Dermis blood vessel endothelial cell (primary cell): ENCODE measurements at regions not wholly inside any gene's neighbourhood (a gene's known extent, or its start where the extent isn't known, plus 50 kb on each side); places are given as distances from the start of the nearest gene placed in this dataset.

Experiments
- DNase-seq: peaks from one replicate; pipeline ENCODE4 v3.0.0; 2010

DNA sequence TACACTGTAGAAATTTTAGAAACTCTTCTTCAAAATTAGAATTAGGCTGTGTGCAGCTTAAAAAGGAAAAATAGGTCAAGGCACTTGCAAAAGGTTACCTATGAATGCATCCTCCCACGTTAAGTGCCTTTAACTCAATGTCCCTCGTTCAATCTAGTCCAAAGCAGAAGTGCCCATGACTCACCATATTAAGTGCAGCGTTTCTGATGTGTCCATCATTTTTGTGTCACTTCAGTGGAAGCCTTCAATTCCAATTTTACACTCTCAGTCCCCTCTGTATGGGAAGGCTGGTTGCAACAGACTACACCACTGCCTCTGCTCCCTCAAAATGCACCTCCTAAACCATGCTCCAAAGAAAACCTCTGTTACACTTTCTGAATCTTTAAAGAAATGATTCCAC, 53.4 kb downstream of the FOXB1 start:
- DNase-seq, result no peak

GRCh38 chr15:60059186-60059585, 55.1 kb downstream of the FOXB1 start:
- no peak for DNase-seq

DNA sequence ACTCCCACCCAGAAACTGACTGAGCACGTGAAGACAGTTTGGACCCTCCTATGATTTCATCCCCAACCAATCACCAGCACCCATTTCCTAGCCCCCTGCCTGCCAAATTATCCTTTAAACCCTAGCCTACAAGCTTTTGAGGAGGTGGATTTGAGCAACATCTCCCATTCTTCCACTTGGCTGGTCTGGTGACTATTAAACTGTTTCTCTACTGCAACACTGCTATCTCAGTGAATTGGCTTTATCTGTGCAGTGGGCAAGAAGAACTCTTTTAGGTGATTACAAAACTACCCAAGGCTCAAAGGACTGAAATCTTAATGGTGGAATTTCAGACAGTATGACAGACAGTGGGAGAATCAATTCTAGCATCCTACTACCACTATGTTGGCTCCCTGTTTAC, 57.6 kb downstream of the FOXB1 start:
- DNase-seq, result no peak

DNA sequence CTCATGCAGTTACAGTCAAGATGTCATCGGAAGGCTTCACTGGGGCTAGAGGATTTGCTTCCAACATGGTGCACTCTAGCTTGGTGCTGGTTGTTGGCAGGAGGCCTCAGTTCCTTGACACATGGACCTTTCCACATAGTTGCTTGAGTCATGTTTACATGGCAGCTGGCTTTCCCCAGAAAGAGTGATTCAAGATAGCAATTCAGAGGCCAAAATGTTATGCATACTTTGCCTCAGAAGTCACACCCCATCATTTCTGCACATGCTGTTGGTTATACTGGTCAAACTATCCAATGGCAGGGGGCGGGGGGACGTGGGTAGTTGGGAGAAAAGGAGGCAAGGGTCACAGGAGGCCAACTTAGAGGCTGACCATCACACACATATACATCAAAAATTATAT, 58.7 kb downstream of the FOXB1 start:
- no peak for DNase-seq

- no peak for DNase-seq
Observed at GRCh38 chr15:60065951-60066350, 61.8 kb downstream of the FOXB1 start.

DNA sequence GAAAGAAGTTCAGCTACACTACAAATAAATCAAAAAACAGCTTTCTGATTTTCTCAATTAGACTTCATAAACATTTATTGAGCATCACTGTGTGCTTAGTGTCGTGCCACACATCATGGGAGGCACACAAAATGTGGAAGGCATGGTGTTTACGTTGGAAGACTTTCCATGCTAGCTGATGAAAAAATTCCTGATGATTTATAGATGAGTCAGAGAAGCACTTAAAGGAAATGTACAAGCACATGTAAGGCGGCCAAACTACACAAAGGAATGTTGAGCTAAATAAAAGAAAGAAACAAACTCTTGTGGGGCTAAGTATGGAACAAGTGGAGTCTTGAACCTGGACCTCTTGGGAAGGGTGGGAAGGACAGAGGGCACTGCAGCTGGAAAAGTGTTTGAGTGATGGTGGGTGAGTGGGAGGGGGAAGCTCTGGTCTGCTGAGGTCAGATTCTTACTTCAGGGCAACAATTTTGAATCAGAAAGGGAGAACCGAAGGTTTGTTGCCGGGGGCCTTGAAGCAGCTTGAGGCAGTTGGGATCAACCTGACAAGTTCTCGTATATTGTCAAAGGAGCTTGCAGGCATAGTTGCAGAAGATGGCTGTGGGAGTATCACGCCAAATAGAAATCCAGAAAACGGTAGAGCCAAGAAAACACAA, 66.9 kb downstream of the FOXB1 start:
- DNase-seq, result peak; percentile 76

DNA sequence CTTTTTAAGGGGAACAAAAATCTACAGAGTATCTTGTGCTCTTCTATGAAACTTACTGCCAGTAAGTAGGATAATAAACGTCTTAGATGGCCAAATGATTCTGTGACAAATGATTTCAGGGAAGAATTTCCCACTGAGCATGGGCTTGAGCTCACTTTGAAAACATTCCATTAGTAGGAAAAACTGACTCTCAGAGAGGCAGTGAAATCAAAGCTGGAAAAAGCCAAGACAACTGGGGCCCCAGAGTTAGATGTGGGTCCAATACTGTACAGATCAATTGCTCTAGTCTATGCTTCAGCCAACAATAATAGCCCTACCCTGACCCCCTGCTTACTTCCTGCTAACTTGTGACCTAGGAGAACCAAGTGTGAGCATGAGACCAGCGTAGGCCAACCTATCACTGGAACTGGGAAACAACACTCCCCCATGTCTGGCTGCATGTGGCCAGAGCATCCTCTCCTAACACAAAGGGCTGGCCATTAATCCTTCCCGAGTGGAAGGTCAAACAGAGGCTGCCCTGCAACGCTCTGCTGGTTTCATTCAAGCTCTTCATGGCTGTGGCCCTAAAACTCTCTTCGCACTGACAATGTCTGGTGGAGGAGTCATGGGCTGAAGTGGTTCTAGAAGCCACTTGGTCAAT, 68.8 kb downstream of the FOXB1 start:
- no peak for DNase-seq

DNA sequence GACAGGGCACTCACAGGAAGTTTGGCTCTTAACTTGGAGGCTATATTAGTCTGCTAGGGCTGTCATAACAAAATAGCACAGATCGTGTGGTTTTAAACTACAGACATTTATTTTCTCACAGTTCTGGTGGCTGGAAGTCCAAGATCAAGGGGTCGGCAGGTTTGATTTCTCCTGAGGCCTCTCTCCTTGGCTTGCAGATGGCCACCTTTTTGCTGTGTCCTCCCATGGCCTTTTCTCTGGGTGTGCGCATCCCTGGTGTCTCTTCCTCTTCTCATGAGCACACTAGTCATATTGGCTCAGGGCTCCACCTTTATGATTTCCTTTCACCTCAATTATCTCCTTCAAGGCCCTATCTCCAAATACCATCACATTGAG, 69.3 kb downstream of the FOXB1 start:
- DNase-seq, result no peak

GRCh38 chr15:60074181-60074885, 70.2 kb downstream of the FOXB1 start:
- DNase-seq, result peak; percentile 28

DNA sequence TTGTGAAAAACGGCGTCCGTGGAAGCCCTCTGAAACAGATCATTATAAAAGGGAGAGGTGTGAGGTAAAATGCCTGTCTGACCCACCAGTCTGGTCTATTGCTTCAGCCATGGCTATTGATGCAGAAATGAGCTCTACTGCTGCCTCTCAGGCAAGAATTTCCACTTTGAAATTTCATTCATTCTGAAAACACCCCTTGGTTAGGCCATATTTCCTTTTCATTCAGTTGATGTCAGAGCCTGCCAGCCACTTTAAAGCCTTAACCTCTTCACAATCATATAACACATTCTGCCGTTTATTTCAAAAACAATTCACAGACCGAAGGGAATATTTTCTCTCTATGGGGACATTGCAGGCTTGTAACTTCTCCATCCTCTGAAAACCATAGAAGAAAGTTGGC, 71.9 kb downstream of the FOXB1 start:
- DNase-seq, result no peak

DNA sequence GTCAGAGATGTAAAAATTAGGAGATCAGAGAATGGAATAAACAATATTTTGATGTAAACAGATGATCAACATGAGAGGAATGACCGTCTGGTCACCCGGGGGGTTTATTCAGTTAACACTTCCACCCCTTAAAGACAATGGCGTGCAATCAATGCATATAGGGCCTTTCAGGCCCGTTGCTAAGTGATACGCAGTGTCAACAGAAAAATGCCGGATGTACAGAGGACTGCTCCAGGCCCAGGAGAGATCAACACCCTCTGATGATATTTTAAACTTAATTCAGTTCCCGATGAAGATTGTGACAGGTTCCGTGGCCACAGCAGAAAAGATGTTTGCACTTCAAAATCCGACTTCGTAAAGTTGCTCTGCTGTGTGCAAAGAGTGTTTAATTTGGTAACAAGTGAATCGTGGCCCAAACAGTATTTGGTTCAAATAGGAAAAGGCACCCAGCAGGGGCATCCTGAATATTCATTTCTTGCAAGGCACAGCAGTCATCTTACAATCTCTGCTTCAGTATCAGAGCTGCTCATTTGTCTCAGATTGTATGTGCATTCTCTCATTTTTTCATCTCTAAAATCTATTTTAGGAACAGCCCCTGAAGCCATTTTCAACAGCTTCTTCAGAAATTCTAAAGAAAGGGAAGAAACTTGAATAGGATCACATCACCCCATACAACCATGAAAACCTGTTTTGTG, 72.6 kb downstream of the FOXB1 start:
- DNase-seq, result no peak

DNA sequence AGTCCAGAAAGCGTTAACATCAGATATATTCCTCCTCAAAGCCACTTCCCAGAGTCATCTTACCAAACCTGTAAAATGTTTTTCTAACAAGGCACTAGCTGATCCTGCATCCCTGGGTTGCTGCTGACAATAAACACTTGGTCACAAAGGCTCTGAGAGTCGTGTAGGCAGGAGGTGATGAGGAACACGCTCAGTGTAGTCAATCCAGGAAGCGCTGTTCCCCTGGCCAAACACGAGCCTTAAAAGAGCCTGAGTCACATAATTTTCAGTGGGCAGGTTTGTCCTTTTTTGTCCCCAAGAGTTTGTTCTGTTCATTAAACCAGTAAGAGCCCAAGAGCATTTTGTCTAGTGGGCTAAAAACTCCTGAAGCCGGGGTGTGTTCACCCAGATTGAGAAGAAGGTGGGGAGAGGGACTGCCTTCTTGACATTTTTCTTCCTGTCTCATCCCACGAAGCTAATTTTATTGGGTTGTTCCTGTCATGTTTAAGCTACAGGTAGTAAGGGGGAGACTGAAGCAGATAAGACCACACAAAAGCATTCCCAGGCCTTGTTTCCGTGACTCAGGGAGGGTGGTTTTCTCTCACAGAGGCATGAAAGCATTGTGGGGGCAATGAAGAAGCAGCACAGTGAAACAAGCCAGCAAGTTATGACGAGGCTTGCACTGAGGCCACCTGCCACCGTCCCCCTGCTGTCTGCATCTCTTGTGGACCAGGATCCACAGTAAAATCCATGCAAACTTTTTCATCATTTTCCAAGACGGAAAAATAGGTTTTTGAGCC, 73.7 kb downstream of the FOXB1 start:
- DNase-seq, result peak; percentile 16

DNA sequence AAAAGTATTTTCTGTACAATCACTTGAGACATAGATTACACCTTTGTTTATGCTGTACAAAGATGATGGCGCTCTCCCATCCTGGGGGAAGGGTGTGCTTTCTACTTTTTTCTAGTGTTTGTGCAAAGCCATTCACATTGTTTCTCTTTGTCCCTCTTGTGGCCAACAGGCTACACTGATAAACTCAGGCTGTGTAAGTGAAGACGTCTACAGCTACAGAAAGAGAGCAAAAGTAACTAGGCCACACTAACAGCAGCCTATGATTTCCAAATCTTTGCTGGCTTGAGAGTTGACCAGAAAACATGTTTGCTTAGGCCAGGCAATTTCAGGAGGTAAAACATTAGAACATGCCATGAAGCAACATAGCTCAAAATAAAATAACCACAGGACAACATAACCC, 75.1 kb downstream of the FOXB1 start:
- no peak for DNase-seq

- no peak for DNase-seq
Observed at GRCh38 chr15:60081976-60082375, 77.9 kb downstream of the FOXB1 start.

DNA sequence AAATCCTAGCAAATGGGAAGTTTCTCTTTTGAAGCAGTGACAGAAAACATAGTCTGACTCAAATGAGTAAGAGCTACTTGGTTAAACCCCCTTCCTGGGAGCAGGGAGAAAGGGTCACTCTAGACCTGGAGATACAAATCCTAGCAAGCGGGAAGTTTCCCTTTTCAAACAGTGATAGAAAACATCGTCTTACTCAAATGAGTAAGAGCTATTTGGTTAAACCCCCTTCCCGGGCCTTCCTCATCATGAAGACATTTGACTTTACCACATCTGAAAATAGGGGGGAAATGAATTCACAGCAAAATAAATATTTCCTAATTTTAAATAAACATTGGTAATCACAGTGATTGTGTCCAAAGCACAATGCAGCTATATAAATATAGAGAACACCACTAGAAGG, 79.2 kb downstream of the FOXB1 start:
- no peak for DNase-seq

DNA sequence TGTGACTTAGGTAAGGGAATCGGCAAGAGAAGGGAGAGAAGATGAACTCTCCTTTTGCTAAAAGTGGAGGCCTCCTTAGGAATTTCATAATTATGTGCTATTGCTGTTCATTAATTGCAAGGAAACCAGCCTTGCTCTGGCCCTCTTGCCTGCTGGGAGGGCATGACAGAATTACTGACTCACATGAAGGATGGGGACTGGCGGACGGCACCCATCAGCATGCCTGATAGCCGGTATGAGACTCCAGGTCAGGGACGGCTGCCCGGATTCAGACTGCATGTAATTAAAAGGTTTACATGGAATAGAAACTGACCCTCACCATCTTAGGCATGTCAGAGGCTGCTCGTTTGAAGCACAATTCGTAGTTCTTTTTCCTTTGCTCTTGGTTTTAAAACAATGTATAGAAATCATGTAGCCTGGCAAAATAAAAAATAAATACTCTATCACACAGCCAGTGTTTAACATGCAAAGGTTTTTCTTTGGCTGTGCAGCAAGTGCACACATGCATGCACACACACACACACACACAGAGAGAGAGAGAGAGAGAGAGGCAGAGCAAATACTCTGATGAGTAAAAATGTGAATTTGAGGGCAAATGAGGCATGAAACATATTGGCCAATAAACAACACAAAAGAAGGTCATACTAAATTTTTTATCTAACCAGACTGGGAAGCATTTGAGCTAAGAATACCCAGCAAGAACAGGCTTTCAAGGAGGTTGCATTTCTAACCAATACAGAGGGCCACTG, 82.7 kb downstream of the FOXB1 start:
- no peak for DNase-seq

GRCh38 chr15:60087561-60087960, 83.5 kb downstream of the FOXB1 start:
- no peak for DNase-seq

GRCh38 chr15:60090747-60091146, 86.6 kb downstream of the FOXB1 start:
- no peak for DNase-seq

GRCh38 chr15:60091157-60091556, 87.0 kb downstream of the FOXB1 start:
- no peak for DNase-seq

DNA sequence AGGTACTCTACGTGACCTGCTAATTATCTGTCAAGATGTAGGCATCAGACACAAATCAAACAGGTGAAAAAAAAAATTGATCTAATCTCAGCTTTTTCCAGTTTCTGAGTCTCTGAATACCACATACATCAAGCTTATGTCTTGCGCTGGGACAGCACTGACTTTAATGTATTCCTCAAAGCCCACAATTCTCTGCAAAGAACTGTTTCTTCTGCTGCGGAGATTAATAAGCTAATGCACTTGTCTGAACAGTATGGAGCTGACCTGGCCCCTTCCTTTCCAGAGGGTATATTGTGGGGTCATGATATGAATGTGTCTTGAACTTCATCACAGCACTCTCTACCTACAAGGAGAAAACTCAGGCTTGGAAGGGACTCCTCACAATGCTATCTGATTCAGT, 87.8 kb downstream of the FOXB1 start:
- DNase-seq, result no peak

GRCh38 chr15:60093273-60094067, 89.4 kb downstream of the FOXB1 start:
- no peak for DNase-seq
